ENCODE measurements at regions not wholly inside any gene's neighbourhood (a gene's known extent, or its start where the extent isn't known, plus 50 kb on each side); places are given as distances from the start of the nearest gene placed in this dataset.

- TF ChIP-seq CTCF (IDR thresholded peaks at IDR 0.05 in 8 of 11, conservative IDR thresholded peaks at IDR 0.05 in 3 of 11) (no peak), POLR2A (IDR thresholded peaks at IDR 0.05) (no peak), POLR2AphosphoS5 (IDR thresholded peaks at IDR 0.05) (no peak)
Measured at GRCh38 chr1:106926803-106927582, 129.5 kb upstream of the PRMT6 start.
